ENCODE measurements at regions not wholly inside any gene's neighbourhood (a gene's known extent, or its start where the extent isn't known, plus 50 kb on each side); places are given as distances from the start of the nearest gene placed in this dataset.

DNA sequence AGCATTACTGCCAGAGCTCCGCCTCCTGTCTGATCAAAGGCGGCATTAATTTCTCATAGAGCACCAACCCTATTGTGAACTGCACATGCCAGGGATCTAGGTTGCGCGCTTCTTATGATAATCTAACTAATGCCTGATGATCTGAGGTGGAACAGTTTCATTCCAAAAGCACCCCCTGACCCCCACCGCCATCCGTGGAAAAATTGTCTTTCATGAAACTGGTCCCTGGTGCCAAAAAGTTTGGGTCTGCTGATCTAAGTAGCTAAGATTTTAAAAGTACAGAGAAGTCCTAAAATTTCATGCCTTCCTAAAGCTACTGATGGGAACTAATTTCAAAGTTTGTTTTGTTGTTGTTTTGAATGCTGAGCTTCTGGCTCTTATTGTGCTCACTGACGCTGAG is 281.6 kb downstream of the PRL start:
- Histone ChIP-seq H3K27me3 (no peaks in the 10 kb centered on the region), H3K36me3 (replicated peaks in 1 of 2) (no peaks in the 10 kb centered on the region), H3K27ac (no peak overlapping the region), H3K4me3 (no peak overlapping the region), H3K9me3 (replicated peaks in 1 of 3) (no peaks in the 10 kb centered on the region), H3K4me1 (replicated peaks in 1 of 2) (no peaks in the 10 kb centered on the region)
- no peak for TF ChIP-seq POLR2A (IDR thresholded peaks at IDR 0.05)
- TF ChIP-seq, protein P1, sequence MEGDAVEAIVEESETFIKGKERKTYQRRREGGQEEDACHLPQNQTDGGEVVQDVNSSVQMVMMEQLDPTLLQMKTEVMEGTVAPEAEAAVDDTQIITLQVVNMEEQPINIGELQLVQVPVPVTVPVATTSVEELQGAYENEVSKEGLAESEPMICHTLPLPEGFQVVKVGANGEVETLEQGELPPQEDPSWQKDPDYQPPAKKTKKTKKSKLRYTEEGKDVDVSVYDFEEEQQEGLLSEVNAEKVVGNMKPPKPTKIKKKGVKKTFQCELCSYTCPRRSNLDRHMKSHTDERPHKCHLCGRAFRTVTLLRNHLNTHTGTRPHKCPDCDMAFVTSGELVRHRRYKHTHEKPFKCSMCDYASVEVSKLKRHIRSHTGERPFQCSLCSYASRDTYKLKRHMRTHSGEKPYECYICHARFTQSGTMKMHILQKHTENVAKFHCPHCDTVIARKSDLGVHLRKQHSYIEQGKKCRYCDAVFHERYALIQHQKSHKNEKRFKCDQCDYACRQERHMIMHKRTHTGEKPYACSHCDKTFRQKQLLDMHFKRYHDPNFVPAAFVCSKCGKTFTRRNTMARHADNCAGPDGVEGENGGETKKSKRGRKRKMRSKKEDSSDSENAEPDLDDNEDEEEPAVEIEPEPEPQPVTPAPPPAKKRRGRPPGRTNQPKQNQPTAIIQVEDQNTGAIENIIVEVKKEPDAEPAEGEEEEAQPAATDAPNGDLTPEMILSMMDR (IDR thresholded peaks at IDR 0.05) = no peak
- intact Hi-C loops (cut with DNase I) = no loop called here
- WGBS, 4 donors = 79 to 94% (median 91%) methylated on average over 5 to 7 of the region's 7 CpGs
- DNase-seq = no peak

DNA sequence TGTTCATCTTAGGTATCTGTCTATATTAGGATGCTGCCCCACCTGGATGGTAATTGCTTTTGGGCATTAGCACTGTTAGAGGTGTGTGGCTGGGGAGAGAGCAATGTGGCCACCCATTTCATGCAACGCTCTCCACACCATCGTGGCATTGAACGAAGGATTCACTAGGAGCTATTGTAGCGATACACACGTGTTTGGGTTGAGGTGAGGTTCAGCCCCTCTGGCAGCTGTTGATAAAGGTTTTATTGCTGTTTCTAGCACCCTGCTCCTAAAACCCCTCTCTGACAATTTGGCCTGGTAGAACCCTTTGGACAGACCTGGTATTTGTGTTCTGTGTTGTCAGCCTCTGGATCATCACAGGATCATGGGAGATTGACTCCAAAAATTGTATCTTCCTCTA is 280.9 kb downstream of the PRL start:
- no peak for TF ChIP-seq POLR2A (IDR thresholded peaks at IDR 0.05)
- TF ChIP-seq, protein P1 (IDR thresholded peaks at IDR 0.05) = no peak
- no peaks in the 10 kb centered on the region for H3K9me3 ChIP-seq (replicated peaks in 1 of 3)
- no peak overlapping the region for H3K27ac ChIP-seq
- H3K4me3 ChIP-seq = no peak overlapping the region
- 91 to 99% (median 95%) methylated on average over 5 of the region's 5 CpGs for WGBS, 4 donors
- intact Hi-C loops (cut with DNase I) = no loop called here
- DNase-seq = no peak
- H3K27me3 ChIP-seq = no peaks in the 10 kb centered on the region
- no peaks in the 10 kb centered on the region for H3K4me1 ChIP-seq (replicated peaks in 1 of 2)
- no peaks in the 10 kb centered on the region for H3K36me3 ChIP-seq (replicated peaks in 1 of 2)

DNA sequence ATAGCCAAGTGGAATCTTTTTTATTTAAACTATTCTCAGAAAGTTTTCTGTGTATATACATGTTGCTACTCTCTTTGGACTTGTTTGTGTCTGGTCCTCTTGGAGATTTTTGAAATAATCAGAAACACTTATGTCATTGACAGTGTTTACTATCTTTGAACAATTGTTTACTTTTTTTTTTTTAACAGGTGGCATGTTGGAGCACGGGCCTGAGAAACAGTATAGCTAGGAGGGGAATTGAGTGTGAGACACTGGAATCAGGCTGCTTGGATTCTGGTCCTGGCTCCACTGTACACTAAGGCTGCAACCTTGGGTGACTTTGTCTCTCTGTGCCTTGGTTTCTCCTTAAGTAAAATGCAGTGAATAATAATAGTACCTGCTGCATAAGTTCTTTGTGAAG is 279.6 kb downstream of the PRL start:
- no peaks in the 10 kb centered on the region for H3K9me3 ChIP-seq (replicated peaks in 1 of 3)
- TF ChIP-seq POLR2A (IDR thresholded peaks at IDR 0.05) = no peak
- TF ChIP-seq, protein P1 (IDR thresholded peaks at IDR 0.05) = no peak
- H3K36me3 ChIP-seq (replicated peaks in 1 of 2) = no peaks in the 10 kb centered on the region
- H3K4me1 ChIP-seq (replicated peaks in 1 of 2) = no peaks in the 10 kb centered on the region
- H3K4me3 ChIP-seq = no peak overlapping the region
- DNase-seq = no peak
- 68 to 76% (median 70%) methylated on average over 1 of the region's 1 CpG for WGBS, 4 donors
- intact Hi-C loops (cut with DNase I) = no loop called here
- no peaks in the 10 kb centered on the region for H3K27me3 ChIP-seq
- no peak overlapping the region for H3K27ac ChIP-seq

DNA sequence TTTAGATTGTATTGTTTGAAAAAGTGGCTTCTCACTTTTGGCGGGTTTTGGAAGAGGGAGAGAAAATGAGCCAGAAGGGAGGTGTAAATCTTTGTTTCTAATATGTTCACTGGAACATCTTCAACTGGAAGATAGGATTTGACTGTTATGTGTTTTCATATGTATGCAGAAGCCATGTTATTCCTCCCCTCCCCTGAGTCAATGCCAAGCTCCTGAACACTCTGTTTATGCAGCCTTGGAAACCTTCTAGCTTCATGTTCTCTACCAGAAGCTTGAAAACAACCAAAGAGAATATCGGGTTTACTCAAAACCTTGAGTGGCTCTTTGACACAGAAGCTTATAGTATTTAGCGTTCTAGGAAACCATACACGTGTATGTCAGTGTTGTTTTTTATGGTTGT is 279.1 kb downstream of the PRL start:
- intact Hi-C loops (cut with DNase I) = no loop called here
- Histone ChIP-seq H3K9me3 (replicated peaks in 1 of 3) (no peaks in the 10 kb centered on the region), H3K4me3 (no peak overlapping the region), H3K27ac (no peak overlapping the region), H3K36me3 (replicated peaks in 1 of 2) (no peaks in the 10 kb centered on the region), H3K27me3 (no peaks in the 10 kb centered on the region), H3K4me1 (replicated peaks in 1 of 2) (no peaks in the 10 kb centered on the region)
- DNase-seq = no peak
- no peak for TF ChIP-seq POLR2A (IDR thresholded peaks at IDR 0.05)
- TF ChIP-seq, protein P1 (IDR thresholded peaks at IDR 0.05) = no peak
- WGBS, 4 donors = 67 to 80% (median 76%) methylated on average over 4 of the region's 4 CpGs

Measured in adrenal gland (tissue), 9 donors.